Skeletal muscle satellite cell (primary cell): ENCODE measurements at regions not wholly inside any gene's neighbourhood (a gene's known extent, or its start where the extent isn't known, plus 50 kb on each side); places are given as distances from the start of the nearest gene placed in this dataset.
"Not testable (repeated sequence)": the region's sequence is repeated elsewhere in the genome, so short reads cannot be mapped to it uniquely, and the experiment has no call there.

ENCODE experiments used
- H3K27me3 ChIP-seq: 2 replicates; pipeline ENCODE4 v1.7.0; 2013; ENCODE audit warnings: low read length; ENCODE audit not compliant: control insufficient read depth, insufficient read depth
- H3K36me3 ChIP-seq: 2 replicates; pipeline ENCODE4 v1.7.0; 2013; ENCODE audit warnings: mild to moderate bottlenecking, control low read depth, low read length; ENCODE audit not compliant: insufficient read depth
- H3K4me1 ChIP-seq: 2 replicates; pipeline ENCODE4 v1.7.0; 2013; ENCODE audit warnings: low read length; ENCODE audit not compliant: control insufficient read depth, insufficient read depth
- H3K4me2 ChIP-seq: 2 replicates; pipeline ENCODE4 v1.7.0; 2013; ENCODE audit warnings: mild to moderate bottlenecking, low read length
- H3K4me3 ChIP-seq: 2 replicates; pipeline ENCODE4 v1.7.0; 2013; ENCODE audit warnings: low read length
- H3K9ac ChIP-seq: 2 replicates; pipeline ENCODE4 v1.7.0; 2013; ENCODE audit warnings: mild to moderate bottlenecking, low read depth, low read length, moderate library complexity
- H3K9me3 ChIP-seq: replicated peaks from 2 replicates; pipeline ENCODE4 v1.7.0; 2013; ENCODE audit warnings: mild to moderate bottlenecking, control low read depth, low read length

GRCh38 chr7:97928844-97929243 is 56.6 kb upstream of the ASNS start:
- H3K9me3 ChIP-seq, H3K4me1 ChIP-seq, H3K9ac ChIP-seq, H3K27me3 ChIP-seq, H3K36me3 ChIP-seq, H3K4me2 ChIP-seq, H3K4me3 ChIP-seq: not testable (repeated sequence)

- not testable (repeated sequence) for H3K9me3 ChIP-seq, H3K27me3 ChIP-seq, H3K9ac ChIP-seq, H3K36me3 ChIP-seq, H3K4me1 ChIP-seq
- Histone ChIP-seq H3K4me3 (peak overlapping the region; percentile 72), H3K4me2 (peak overlapping the region; percentile 82)
These were observed 55.9 kb upstream of the ASNS start for GRCh38 chr7:97927790-97928748.
